Stimulated activated CD4-positive, alpha-beta T cell treated with anti-CD3 and anti-CD28 coated beads, Interleukin-2, amount 100 ng/mL, for 48 hours (primary cell): ENCODE measurements at regions not wholly inside any gene's neighbourhood (a gene's known extent, or its start where the extent isn't known, plus 50 kb on each side); places are given as distances from the start of the nearest gene placed in this dataset.

ENCODE experiments used
- DNase-seq, 2 donors: peaks; one replicate each; pipeline ENCODE4 v3.0.0-alpha.2; 2020

DNA sequence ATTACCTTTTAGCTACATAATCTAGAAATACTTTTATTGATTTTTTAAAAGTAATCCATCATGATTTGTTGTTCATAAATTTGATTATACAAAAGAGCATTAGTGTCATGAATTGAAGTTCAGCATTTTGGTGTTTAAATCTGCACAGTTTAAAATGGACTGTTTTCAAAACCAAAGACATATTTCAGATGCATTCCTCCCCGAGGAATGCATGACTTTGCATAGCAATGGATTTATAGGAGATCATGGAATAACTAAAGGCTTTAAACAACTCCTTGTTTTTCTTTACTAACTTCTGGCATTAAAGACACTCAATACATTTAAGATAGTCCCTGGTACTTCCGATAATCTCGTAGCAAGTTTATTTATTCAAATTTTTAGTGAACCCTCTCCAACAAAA, 863.1 kb upstream of the TMPRSS15 start:
- no peak for DNase-seq

DNA sequence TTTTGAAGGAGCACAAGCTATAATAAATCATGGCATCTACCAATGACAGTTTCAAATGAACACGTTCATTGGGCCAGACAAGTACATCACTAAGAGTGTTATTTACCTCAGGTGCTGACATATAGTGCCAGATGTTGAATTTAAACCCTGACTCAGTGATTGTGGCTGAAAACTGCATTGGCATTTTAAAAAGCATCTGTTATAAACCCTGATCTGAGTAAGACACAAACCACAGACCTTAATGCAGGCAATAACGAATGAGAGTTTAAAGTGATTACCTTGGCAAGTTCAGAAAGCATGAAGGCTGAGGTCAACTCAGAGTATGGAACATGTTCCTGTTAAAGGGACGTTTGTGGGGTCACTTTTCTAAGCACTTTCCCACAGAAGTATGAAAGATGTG, 865.1 kb upstream of the TMPRSS15 start:
- DNase-seq = no peak

- no peak for DNase-seq
Measured at GRCh38 chr21:19275065-19275464, 871.5 kb upstream of the TMPRSS15 start.

DNA sequence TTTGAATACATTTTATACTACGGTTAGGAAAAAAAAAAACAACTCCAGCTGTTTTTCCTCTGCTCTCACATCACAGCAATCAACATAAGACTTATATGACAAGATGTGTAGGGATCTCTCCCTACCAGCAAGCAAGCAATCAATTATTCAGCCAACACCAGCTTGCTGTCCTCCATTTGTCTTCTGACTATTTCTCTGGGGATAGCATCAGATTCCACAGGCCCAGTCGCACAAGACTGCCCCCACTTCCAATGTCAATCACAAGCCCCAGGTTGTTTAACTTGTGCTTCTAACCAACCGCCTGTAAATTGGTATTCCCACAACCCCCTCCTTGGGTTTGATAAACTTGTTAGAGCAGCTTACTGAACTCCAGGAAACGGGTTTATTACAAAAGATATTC, 873.1 kb upstream of the TMPRSS15 start:
- DNase-seq = no peak

- no peak for DNase-seq
Measured at GRCh38 chr21:19286876-19287275, 883.3 kb upstream of the TMPRSS15 start.

DNA sequence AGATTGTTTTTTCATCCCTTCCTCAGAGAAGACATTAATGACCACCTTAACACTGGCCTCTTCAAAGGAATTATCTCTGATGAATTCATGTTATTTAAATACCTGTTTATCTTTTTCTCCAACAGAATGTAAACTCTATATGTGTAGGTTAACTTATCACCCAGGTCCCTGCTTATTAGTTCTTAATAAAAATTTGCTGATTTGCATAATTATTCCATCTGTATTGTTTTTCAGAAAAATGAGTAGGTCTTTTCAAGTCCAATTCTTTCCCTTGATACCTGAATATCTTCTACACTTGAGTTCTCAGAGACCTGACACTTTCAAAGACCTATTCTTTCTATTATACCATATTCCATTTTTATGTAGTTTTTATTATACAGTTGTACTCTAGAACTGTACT, 886.7 kb upstream of the TMPRSS15 start:
- DNase-seq = no peak

- DNase-seq = no peak
Measured at GRCh38 chr21:19320291-19320690, 916.7 kb upstream of the TMPRSS15 start.

GRCh38 chr21:19321688-19322087, 918.1 kb upstream of the TMPRSS15 start:
- no peak for DNase-seq

- no peak for DNase-seq
Measured at GRCh38 chr21:19322360-19322759, 918.8 kb upstream of the TMPRSS15 start.

- DNase-seq = no peak
Measured at GRCh38 chr21:19326531-19327319, 923.1 kb upstream of the TMPRSS15 start.

GRCh38 chr21:19328954-19329353, 925.4 kb upstream of the TMPRSS15 start:
- DNase-seq = no peak

GRCh38 chr21:19340303-19340702, 936.7 kb upstream of the TMPRSS15 start:
- DNase-seq = no peak

GRCh38 chr21:19340954-19341353, 937.4 kb upstream of the TMPRSS15 start:
- DNase-seq = no peak

- DNase-seq = no peak
Measured at GRCh38 chr21:19343711-19344110, 940.1 kb upstream of the TMPRSS15 start.

DNA sequence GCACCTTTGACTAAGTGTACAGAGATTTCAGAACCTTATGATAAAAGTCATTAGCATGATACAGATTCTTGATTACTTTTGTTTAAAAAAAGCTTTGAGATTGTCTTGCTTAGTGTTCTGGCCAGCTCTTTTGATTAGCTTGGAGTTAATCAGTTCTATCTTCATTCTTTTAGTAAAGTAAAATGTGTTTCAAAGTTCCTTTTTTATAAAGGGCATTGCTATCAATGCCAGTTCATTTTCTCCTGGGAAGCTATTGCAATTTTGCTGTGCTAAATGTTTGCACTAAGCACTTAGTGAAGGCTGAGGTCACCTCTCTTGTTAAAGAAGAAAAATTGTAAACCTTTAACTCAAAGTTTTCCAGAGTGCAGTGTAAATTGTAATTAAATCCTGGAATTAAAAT, 946.7 kb upstream of the TMPRSS15 start:
- DNase-seq = no peak

DNA sequence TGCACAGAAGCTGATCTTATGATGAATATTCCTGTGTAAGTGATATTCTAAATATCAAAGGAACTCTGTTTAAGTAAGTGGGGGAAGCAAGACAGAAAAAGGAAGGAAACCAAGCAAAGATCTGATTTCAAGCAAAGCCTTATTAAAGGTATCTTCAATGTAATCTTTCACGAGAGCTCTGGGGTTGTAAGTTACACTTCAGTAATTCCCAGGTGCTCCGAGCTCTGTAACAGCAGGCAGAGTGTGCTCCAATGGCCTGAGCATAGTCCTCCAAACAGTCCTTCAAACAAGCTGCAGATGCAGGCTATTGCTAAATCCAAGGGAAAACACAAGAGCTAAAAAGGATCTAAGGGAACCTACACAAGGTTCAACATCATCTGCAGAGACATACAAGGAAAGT, 949.7 kb upstream of the TMPRSS15 start:
- no peak for DNase-seq

- DNase-seq = no peak
Measured at GRCh38 chr21:19368944-19369343, 965.4 kb upstream of the TMPRSS15 start.

- DNase-seq = no peak
Measured at GRCh38 chr21:19392390-19392789, 988.8 kb upstream of the TMPRSS15 start.

- DNase-seq = no peak
Measured at GRCh38 chr21:19400223-19400770, 996.7 kb upstream of the TMPRSS15 start.

- no peak for DNase-seq
Measured at GRCh38 chr21:19402870-19403269, 999.3 kb upstream of the TMPRSS15 start.

DNA sequence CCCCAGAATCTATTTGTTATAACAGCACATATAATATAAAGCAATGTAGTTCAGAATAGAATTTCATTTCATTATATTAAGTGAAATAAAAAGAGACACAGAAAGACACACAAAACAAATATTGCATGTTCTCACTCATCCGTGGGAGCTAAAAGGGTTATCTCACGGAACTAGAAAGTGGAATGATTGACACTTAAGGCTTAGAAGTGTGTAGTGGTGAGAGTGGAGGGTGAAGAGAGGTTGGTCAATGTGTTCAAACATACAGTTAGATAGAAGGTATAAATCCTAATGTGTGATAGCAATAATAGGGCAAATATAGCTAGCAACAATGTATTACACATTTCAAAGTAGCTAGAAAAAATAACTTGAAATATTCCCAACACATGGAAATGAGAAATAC, 1001.7 kb upstream of the TMPRSS15 start:
- no peak for DNase-seq

- no peak for DNase-seq
Measured at GRCh38 chr21:19420565-19420964, 1017.0 kb upstream of the TMPRSS15 start.

DNA sequence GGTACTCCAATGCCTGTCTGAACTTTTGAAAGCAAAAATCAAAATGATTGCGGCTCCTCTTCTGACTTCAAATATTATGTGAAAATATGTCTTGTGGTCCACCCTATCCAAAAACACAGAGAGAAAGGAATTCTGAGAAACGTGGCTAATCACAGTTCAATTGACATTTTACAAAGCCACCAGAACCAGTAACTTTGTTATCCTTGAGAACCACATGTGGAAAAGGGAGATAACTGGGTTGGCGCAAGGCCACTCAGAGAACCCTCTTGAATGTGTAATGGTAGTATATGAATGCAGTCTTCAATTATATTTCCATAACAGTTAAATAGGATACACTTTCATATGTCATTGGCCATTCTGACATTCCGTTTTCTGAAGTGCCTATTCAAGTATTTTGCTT, 1030.0 kb upstream of the TMPRSS15 start:
- DNase-seq = no peak

DNA sequence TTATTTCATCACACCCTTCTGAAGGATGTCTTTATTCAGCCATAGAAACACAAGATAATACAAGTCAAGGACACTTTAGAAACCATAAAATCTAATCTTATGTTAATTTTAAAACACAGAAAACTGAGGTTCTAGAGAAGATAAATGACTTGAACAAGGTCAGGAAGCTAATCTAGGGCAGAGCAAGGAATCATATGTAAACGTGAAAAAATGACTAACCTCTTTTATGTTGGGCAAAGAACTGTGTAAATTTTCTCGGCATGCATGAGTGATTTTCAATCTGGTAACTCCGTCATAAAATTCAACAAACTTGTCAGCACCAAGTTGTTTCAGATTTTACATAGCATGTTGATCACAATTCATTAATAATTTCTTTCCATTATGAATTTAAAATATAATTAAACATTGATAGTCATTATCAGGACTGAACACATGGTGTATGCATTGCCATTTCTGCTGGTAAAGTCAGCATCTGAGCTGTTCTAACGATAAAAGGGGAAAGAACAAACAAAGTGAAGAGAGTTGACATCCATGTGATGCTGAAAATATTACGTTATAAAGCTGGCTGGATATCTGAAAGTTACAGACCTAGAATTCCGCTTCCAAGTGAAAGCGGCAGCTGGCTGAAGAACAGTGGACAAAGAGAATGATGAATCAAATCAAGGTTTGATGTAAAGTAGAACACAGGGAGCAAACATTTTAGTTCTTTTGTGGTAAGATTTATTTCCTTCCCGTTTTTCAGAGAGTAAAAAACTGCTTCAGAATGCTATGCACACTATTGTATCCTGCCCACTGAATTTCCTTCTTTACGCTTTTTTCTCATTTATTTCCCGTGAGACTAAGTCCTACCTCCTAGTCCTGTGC, 1037.4 kb upstream of the TMPRSS15 start:
- no peak for DNase-seq
